ENCODE measurements at regions not wholly inside any gene's neighbourhood (a gene's known extent, or its start where the extent isn't known, plus 50 kb on each side); places are given as distances from the start of the nearest gene placed in this dataset.

DNA sequence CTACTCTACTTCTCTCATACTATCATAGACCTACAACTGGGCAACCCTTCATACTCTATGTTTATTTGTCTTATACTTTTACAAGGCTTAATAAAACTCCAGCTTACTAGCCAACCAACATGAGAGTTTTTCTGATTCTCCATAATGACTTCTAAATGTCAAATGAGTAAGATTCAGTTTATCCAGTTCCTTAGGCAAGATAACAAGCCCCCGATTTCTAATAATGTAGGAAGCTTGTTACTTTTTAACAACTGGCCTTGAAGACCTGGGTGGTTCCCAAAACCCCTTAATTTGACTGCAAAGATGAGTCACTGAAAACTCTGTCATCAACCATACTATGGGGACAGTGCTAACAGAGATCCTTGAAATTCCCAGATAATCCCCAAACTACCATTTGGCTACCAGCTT is 294.6 kb upstream of the ACTBL2 start:
- TF ChIP-seq, protein P1, sequence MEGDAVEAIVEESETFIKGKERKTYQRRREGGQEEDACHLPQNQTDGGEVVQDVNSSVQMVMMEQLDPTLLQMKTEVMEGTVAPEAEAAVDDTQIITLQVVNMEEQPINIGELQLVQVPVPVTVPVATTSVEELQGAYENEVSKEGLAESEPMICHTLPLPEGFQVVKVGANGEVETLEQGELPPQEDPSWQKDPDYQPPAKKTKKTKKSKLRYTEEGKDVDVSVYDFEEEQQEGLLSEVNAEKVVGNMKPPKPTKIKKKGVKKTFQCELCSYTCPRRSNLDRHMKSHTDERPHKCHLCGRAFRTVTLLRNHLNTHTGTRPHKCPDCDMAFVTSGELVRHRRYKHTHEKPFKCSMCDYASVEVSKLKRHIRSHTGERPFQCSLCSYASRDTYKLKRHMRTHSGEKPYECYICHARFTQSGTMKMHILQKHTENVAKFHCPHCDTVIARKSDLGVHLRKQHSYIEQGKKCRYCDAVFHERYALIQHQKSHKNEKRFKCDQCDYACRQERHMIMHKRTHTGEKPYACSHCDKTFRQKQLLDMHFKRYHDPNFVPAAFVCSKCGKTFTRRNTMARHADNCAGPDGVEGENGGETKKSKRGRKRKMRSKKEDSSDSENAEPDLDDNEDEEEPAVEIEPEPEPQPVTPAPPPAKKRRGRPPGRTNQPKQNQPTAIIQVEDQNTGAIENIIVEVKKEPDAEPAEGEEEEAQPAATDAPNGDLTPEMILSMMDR (IDR thresholded peaks at IDR 0.05; ENCODE audit: insufficient read depth, low read length, poor library complexity, severe bottlenecking): no peak
- DNase-seq (ENCODE audit: low read depth): no peak
- H3K36me3 ChIP-seq (ENCODE audit: control insufficient read depth, insufficient read depth, low read length): no peaks in the 10 kb centered on the region
- no peak overlapping the region for H3K4me3 ChIP-seq (ENCODE audit: low read depth, low read length)
- H3K27me3 ChIP-seq (ENCODE audit: control insufficient read depth, insufficient read depth, low read length): no peaks in the 10 kb centered on the region

DNA sequence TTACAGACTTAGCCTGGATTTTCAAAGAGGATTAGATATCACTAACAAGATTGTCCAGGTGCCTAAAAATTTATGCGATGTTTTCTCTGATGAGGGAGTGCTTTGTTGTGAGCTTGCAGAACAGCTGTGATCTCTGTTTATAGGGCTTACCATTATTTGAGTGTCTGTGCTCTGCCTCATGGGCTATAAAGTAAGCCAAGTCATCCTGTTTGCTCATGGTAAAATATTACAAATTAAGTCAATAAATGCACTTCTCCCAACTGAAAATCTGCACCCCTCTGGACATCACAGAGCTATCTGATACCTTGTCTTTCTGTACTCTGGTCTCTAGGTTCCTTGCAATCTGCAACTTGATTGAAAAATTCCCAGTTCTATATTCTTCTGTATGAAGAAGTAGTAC is 293.4 kb upstream of the ACTBL2 start:
- TF ChIP-seq, protein P1 (IDR thresholded peaks at IDR 0.05; ENCODE audit: insufficient read depth, low read length, poor library complexity, severe bottlenecking): no peak
- Histone ChIP-seq H3K27me3 (ENCODE audit: control insufficient read depth, insufficient read depth, low read length) (no peaks in the 10 kb centered on the region), H3K36me3 (ENCODE audit: control insufficient read depth, insufficient read depth, low read length) (no peaks in the 10 kb centered on the region), H3K4me3 (ENCODE audit: low read depth, low read length) (no peak overlapping the region)
- DNase-seq (ENCODE audit: low read depth): no peak

DNA sequence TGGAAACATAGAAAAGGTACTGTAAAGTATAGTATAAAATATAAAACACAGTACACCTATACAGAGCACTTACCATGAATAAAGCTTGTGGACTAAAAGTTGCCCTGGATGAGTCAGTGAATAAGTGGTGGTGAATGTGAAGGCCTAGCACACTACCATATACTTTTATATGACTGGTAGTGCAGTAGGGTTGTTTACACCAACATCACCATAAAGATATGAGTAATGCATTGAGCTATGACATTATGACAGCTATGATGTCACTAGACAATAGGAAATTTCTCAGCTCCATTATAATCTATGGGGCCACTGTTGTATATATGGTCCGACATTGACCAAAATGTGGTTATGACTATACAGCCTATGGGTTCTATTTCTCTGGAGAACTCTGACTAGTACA is 291.8 kb upstream of the ACTBL2 start:
- H3K36me3 ChIP-seq (ENCODE audit: control insufficient read depth, insufficient read depth, low read length): no peaks in the 10 kb centered on the region
- H3K4me3 ChIP-seq (ENCODE audit: low read depth, low read length): no peak overlapping the region
- no peak for DNase-seq (ENCODE audit: low read depth)
- TF ChIP-seq, protein P1 (IDR thresholded peaks at IDR 0.05; ENCODE audit: insufficient read depth, low read length, poor library complexity, severe bottlenecking): no peak
- no peaks in the 10 kb centered on the region for H3K27me3 ChIP-seq (ENCODE audit: control insufficient read depth, insufficient read depth, low read length)

DNA sequence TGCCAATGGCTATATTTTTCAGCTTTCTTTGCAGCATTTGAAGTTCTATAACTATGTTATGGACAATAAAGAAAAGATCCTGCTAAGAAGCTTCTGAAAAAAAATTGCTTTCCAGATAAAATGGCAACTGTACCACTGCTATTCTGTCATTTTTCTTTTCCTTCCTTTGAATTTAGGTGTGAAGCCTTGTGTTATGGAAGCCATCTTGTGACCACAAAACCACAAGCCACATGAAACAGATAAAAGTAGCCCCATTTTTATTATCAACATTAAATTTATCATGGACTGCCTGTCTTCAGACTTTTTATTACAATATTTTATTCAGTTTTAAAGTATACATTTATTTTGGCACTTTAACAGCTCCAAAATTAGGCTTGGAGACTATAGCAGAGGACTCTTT is 289.9 kb upstream of the ACTBL2 start:
- Histone ChIP-seq H3K27me3 (ENCODE audit: control insufficient read depth, insufficient read depth, low read length) (no peaks in the 10 kb centered on the region), H3K4me3 (ENCODE audit: low read depth, low read length) (no peak overlapping the region), H3K36me3 (ENCODE audit: control insufficient read depth, insufficient read depth, low read length) (no peaks in the 10 kb centered on the region)
- no peak for DNase-seq (ENCODE audit: low read depth)
- TF ChIP-seq, protein P1 (IDR thresholded peaks at IDR 0.05; ENCODE audit: insufficient read depth, low read length, poor library complexity, severe bottlenecking): no peak

DNA sequence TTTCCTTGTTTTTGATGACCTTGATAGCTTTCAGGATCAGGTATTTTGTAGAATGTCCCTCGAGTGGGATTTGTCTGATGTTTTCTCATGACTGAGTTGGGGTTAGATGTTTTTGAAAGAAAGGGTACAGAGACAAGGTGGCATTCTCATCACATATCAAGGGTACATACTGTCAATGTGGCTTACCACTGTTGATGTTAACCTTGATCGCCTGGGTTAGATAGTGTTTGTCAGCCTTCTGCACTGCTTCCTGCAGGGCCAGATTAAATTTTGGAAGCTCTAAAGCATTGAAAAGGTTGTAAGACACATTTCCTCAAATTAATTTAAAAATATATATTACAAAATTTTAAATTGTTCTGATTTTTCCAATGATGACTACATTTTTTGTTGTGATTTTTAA is 287.4 kb upstream of the ACTBL2 start:
- DNase-seq (ENCODE audit: low read depth): no peak
- Histone ChIP-seq H3K36me3 (ENCODE audit: control insufficient read depth, insufficient read depth, low read length) (no peaks in the 10 kb centered on the region), H3K4me3 (ENCODE audit: low read depth, low read length) (no peak overlapping the region), H3K27me3 (ENCODE audit: control insufficient read depth, insufficient read depth, low read length) (no peaks in the 10 kb centered on the region)
- TF ChIP-seq, protein P1 (IDR thresholded peaks at IDR 0.05; ENCODE audit: insufficient read depth, low read length, poor library complexity, severe bottlenecking): no peak

DNA sequence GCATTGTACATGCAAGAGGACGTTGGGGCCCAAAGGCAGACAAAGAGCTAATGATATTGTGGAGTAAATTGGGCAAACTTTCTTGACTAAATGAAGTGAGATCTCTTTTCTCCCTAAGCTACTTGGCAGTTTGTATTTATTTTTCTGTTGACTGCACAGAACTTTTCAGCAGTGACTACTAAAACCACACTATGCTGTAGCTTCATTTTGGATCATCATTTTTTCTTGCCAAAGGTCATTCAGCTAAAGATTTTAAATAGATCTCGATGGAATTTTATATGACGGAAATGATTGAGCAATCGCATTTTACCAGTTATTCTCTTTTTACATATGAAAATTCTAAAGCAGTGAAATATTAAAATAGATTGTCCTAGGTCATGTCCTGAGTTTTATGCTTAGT is 286.1 kb upstream of the ACTBL2 start:
- H3K27me3 ChIP-seq (ENCODE audit: control insufficient read depth, insufficient read depth, low read length): no peaks in the 10 kb centered on the region
- DNase-seq (ENCODE audit: low read depth): no peak
- H3K36me3 ChIP-seq (ENCODE audit: control insufficient read depth, insufficient read depth, low read length): no peaks in the 10 kb centered on the region
- TF ChIP-seq, protein P1 (IDR thresholded peaks at IDR 0.05; ENCODE audit: insufficient read depth, low read length, poor library complexity, severe bottlenecking): no peak
- H3K4me3 ChIP-seq (ENCODE audit: low read depth, low read length): no peak overlapping the region
